AG04449 (cell line): ENCODE measurements at regions not wholly inside any gene's neighbourhood (a gene's known extent, or its start where the extent isn't known, plus 50 kb on each side); places are given as distances from the start of the nearest gene placed in this dataset.

Experiments
- CTCF ChIA-PET: fragments of 350-600 bp; formaldehyde crosslinking; extraction: SDS; loops from one replicate; lab custom pipeline; 2021; ENCODE audit warnings: antibody characterized with exemption; lab: Yijun Ruan, JAX
- POLR2A ChIA-PET: fragments of 400-600, 350-600 bp; formaldehyde crosslinking; extraction: SDS; loops from one replicate; lab custom pipeline; 2020; ENCODE audit warnings: antibody characterized with exemption, inconsistent platforms; lab: Yijun Ruan, JAX
- DNase-seq: peaks from one replicate; pipeline ENCODE4 v3.0.0-alpha.2; 2010; ENCODE audit warnings: low read depth, low spot score
- H3K4me3 ChIP-seq: 2 replicates; pipeline ENCODE4 v1.5.1; 2011; ENCODE audit warnings: low read depth, mild to moderate bottlenecking, control low read depth, low read length
- CTCF ChIP-seq: IDR thresholded peaks from one replicate; pipeline ENCODE4 v1.5.1; 2011; ENCODE audit warnings: mild to moderate bottlenecking, moderate library complexity, low read length, control low read depth, inconsistent platforms; ENCODE audit not compliant: insufficient read depth; ENCODE audit errors: missing control alignments

GRCh38 chr6:87919001-87919400, 128.6 kb upstream of the SPACA1 start:
- CTCF ChIA-PET: no interaction called here

GRCh38 chr6:87918461-87918941, 129.1 kb upstream of the SPACA1 start:
- POLR2A ChIA-PET: no interaction called here
- DNase-seq: no peak
- no peak for TF ChIP-seq CTCF
- CTCF ChIA-PET: no interaction called here
- H3K4me3 ChIP-seq: no peak overlapping the region

More at GRCh38 chr6:87919001-87919400, 128.6 kb upstream of the SPACA1 start:
- no peak for DNase-seq
- no peak overlapping the region for H3K4me3 ChIP-seq
- TF ChIP-seq CTCF: no peak
- POLR2A ChIA-PET: no interaction called here

- POLR2A ChIA-PET: no interaction called here
- no peak overlapping the region for H3K4me3 ChIP-seq
- CTCF ChIA-PET: interaction anchor here (1.0 kb wide), 1 partner anchor 13 kb away, joined by 3 read pairs; no protein-coding TSS in a partner anchor
- no peak for TF ChIP-seq CTCF
- no peak for DNase-seq
Observed at GRCh38 chr6:87917886-87918285, 129.8 kb upstream of the SPACA1 start.

- ChIA-PET POLR2A (no interaction called here), CTCF (no interaction called here)
- DNase-seq: no peak
- TF ChIP-seq CTCF: no peak
- H3K4me3 ChIP-seq: no peak overlapping the region
Observed at GRCh38 chr6:87916446-87916845, 131.2 kb upstream of the SPACA1 start.

GRCh38 chr6:87914637-87915395, 132.8 kb upstream of the SPACA1 start:
- no peak for DNase-seq
- ChIA-PET POLR2A (no interaction called here), CTCF (no interaction called here)
- TF ChIP-seq CTCF: no peak
- no peak overlapping the region for H3K4me3 ChIP-seq

- DNase-seq: no peak
- CTCF ChIA-PET: no interaction called here
- TF ChIP-seq CTCF: no peak
- no peak overlapping the region for H3K4me3 ChIP-seq
- POLR2A ChIA-PET: no interaction called here
Observed at GRCh38 chr6:87913974-87914373, 133.7 kb upstream of the SPACA1 start.
